ENCODE measurements at regions not wholly inside any gene's neighbourhood (a gene's known extent, or its start where the extent isn't known, plus 50 kb on each side); places are given as distances from the start of the nearest gene placed in this dataset.

DNA sequence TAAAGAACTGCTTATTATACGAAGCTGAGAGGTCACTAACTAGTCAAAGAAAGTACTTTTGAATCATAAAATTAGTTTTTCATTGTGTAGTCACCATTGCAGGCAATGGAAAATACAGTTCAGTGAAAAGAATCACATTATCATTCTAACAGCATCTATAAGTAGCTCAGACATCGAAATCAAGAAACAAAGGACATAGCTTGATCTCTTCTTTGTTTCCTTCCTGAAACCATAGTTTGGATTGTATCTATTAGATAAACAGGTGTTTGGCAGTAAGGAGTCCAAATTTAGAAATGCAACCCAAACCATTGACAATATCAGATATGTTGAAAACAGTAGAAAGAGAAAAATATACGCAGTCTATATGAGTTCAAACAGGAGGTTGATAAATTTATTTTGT is 697.3 kb downstream of the TFAP2A start:
- H2AK9ac ChIP-seq (replicated peaks; ENCODE audit: low read depth, low read length, poor library complexity), result no peak overlapping the region
- no peak overlapping the region for H4K8ac ChIP-seq (ENCODE audit: low read depth in 2 of 2, low read length in 2 of 2)
- H3K79me1 ChIP-seq (ENCODE audit: low read depth in 1 of 2, low read length in 2 of 2), result no peaks in the 10 kb centered on the region
- no peak overlapping the region for H3K9ac ChIP-seq (ENCODE audit: low read depth, low read length)
- no peak overlapping the region for H2BK5ac ChIP-seq (ENCODE audit: low read depth, low read length, poor library complexity, severe bottlenecking)
- H3K18ac ChIP-seq (ENCODE audit: low read depth, low read length), result no peak overlapping the region
- dilution Hi-C loops (cut with HindIII; ENCODE audit: low sequenced_read_pairs, unreplicated experiment), result no loop called here
- H2BK120ac ChIP-seq (ENCODE audit: low read depth, low read length), result no peak overlapping the region
- no peak overlapping the region for H2AFZ ChIP-seq (replicated peaks; ENCODE audit: low read length, poor library complexity)
- no peak overlapping the region for H4K5ac ChIP-seq (ENCODE audit: low read depth, low read length)
- DNase-seq (no peak), ATAC-seq (ENCODE audit: low read depth) (no peak)
- H3K27ac ChIP-seq (ENCODE audit: insufficient read depth, low read length), result no peak overlapping the region
- no peak overlapping the region for H3K4me2 ChIP-seq (ENCODE audit: low read depth, low read length)
- H3K36me3 ChIP-seq (ENCODE audit: control insufficient read depth, insufficient read depth, low read length), result no peaks in the 10 kb centered on the region
- no peaks in the 10 kb centered on the region for H3K9me1 ChIP-seq (ENCODE audit: insufficient read depth, low read length)
- no peaks in the 10 kb centered on the region for H3K27me3 ChIP-seq (ENCODE audit: control insufficient read depth, insufficient read depth, low read length)
- in situ Hi-C loops (cut with MboI; ENCODE audit: low sequenced_read_pairs), result no loop called here
- H2BK15ac ChIP-seq (ENCODE audit: low read depth, low read length), result no peak overlapping the region
- no peak overlapping the region for H3K56ac ChIP-seq (ENCODE audit: extremely low read depth, insufficient read depth, low read length)
- no peaks in the 10 kb centered on the region for H4K20me1 ChIP-seq (ENCODE audit: insufficient read depth, low read length)
- no peak overlapping the region for H3K4ac ChIP-seq (ENCODE audit: low read depth, low read length)
- peaks cover 5% of the 10 kb centered on the region; the same call in 1 of the 2 replicates for H3K9me3 ChIP-seq (ENCODE audit: control insufficient read depth, insufficient read depth, low read length)
- H2BK20ac ChIP-seq (ENCODE audit: low read depth, low read length), result no peak overlapping the region
- no TSS peak for BruUV-seq (replicated peaks)
- no peak overlapping the region for H3K14ac ChIP-seq (replicated peaks; ENCODE audit: low read depth, low read length)
- H2AK5ac ChIP-seq (ENCODE audit: low read depth, low read length), result no peak overlapping the region
- no peaks in the 10 kb centered on the region for H3K4me1 ChIP-seq (ENCODE audit: control insufficient read depth, insufficient read depth, low read length)
- ChIA-PET CTCF (no interaction called here), POLR2A (ENCODE audit: unreplicated experiment) (no interaction called here)
- WGBS, 2 experiments (ENCODE audit: extremely low coverage in 2 of 2, insufficient read length in 1 of 2), result no CpG with 5 or more reads among the region's 3 CpGs
- intact Hi-C loops (cut with micrococcal nuclease), result no loop called here
- TF ChIP-seq MXI1 (IDR thresholded peaks at IDR 0.05; ENCODE audit: borderline replicate concordance, low read depth, low read length) (no peak), RCOR1 (IDR thresholded peaks at IDR 0.05; ENCODE audit: insufficient replicate concordance, low read length) (no peak), POLR2A (IDR thresholded peaks at IDR 0.05; ENCODE audit: low read depth, low read length) (no peak), MAFK (IDR thresholded peaks at IDR 0.05; ENCODE audit: low read depth, low read length) (no peak), RFX5 (IDR thresholded peaks at IDR 0.05; ENCODE audit: low read depth, low read length) (no peak), CEBPB (IDR thresholded peaks at IDR 0.05; ENCODE audit: low read depth, low read length) (no peak), SMC3 (IDR thresholded peaks at IDR 0.05; ENCODE audit: low read depth, low read length) (no peak), BHLHE40 (IDR thresholded peaks at IDR 0.05; ENCODE audit: low read depth, low read length) (no peak), FOS (IDR thresholded peaks at IDR 0.05; ENCODE audit: low read depth, low read length) (no peak), RAD21 (IDR thresholded peaks at IDR 0.05; ENCODE audit: low read length) (no peak), NFE2L2 (IDR thresholded peaks at IDR 0.05; ENCODE audit: low read depth, low read length) (no peak)
- TF ChIP-seq, protein P1, sequence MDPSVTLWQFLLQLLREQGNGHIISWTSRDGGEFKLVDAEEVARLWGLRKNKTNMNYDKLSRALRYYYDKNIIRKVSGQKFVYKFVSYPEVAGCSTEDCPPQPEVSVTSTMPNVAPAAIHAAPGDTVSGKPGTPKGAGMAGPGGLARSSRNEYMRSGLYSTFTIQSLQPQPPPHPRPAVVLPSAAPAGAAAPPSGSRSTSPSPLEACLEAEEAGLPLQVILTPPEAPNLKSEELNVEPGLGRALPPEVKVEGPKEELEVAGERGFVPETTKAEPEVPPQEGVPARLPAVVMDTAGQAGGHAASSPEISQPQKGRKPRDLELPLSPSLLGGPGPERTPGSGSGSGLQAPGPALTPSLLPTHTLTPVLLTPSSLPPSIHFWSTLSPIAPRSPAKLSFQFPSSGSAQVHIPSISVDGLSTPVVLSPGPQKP (IDR thresholded peaks at IDR 0.05; ENCODE audit: borderline replicate concordance, low read depth, low read length), result no peak
- TF ChIP-seq, protein P2, sequence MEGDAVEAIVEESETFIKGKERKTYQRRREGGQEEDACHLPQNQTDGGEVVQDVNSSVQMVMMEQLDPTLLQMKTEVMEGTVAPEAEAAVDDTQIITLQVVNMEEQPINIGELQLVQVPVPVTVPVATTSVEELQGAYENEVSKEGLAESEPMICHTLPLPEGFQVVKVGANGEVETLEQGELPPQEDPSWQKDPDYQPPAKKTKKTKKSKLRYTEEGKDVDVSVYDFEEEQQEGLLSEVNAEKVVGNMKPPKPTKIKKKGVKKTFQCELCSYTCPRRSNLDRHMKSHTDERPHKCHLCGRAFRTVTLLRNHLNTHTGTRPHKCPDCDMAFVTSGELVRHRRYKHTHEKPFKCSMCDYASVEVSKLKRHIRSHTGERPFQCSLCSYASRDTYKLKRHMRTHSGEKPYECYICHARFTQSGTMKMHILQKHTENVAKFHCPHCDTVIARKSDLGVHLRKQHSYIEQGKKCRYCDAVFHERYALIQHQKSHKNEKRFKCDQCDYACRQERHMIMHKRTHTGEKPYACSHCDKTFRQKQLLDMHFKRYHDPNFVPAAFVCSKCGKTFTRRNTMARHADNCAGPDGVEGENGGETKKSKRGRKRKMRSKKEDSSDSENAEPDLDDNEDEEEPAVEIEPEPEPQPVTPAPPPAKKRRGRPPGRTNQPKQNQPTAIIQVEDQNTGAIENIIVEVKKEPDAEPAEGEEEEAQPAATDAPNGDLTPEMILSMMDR (conservative IDR thresholded peaks at IDR 0.05; ENCODE audit: low read depth, low read length), result no peak
- no peak overlapping the region for H3K23ac ChIP-seq (ENCODE audit: low read depth, low read length)
- H3K4me3 ChIP-seq (ENCODE audit: insufficient read depth, low read depth, low read length), result no peak overlapping the region
- H4K91ac ChIP-seq (ENCODE audit: insufficient read depth, low read depth, low read length), result no peak overlapping the region
